ENCODE measurements at regions not wholly inside any gene's neighbourhood (a gene's known extent, or its start where the extent isn't known, plus 50 kb on each side); places are given as distances from the start of the nearest gene placed in this dataset.

GRCh38 chr22:48106215-48106614 lies 1343.8 kb downstream of the TBC1D22A start:
- peaks cover 4% of the 10 kb centered on the region for H3K27me3 ChIP-seq
- H3K4me3 ChIP-seq, result no peak overlapping the region
- no peaks in the 10 kb centered on the region for H3K9me3 ChIP-seq (replicated peaks in 1 of 3)
- no peak for TF ChIP-seq CTCF (IDR thresholded peaks at IDR 0.05)
- H3K36me3 ChIP-seq (replicated peaks in 1 of 2), result no peaks in the 10 kb centered on the region
- no peak overlapping the region for H3K27ac ChIP-seq
- no peaks in the 10 kb centered on the region for H3K4me1 ChIP-seq (replicated peaks in 1 of 2)
- DNase-seq, result no peak
- WGBS, 4 donors, result 79 to 84% (median 81%) methylated on average over 11 of the region's 11 CpGs
- intact Hi-C loops (cut with DNase I), result no loop called here

GRCh38 chr22:48105259-48105658 lies 1342.8 kb downstream of the TBC1D22A start:
- Histone ChIP-seq H3K4me1 (replicated peaks in 1 of 2) (no peaks in the 10 kb centered on the region), H3K36me3 (replicated peaks in 1 of 2) (no peaks in the 10 kb centered on the region), H3K9me3 (replicated peaks in 1 of 3) (no peaks in the 10 kb centered on the region), H3K27ac (no peak overlapping the region), H3K27me3 (peaks cover 4% of the 10 kb centered on the region), H3K4me3 (no peak overlapping the region)
- DNase-seq, result no peak
- WGBS, 4 donors, result 56 to 75% (median 62%) methylated on average over 9 of the region's 9 CpGs
- no peak for TF ChIP-seq POLR2A (IDR thresholded peaks at IDR 0.05)
- no peak for TF ChIP-seq CTCF (IDR thresholded peaks at IDR 0.05)
- intact Hi-C loops (cut with DNase I), result no loop called here

- peak in 1 of 7 donors; percentile 34 for DNase-seq
- no peak overlapping the region for H3K27ac ChIP-seq
- no peaks in the 10 kb centered on the region for H3K36me3 ChIP-seq (replicated peaks in 1 of 2)
- intact Hi-C loops (cut with DNase I), result no loop called here
- no peaks in the 10 kb centered on the region for H3K9me3 ChIP-seq (replicated peaks in 1 of 3)
- H3K27me3 ChIP-seq, result peaks cover 4% of the 10 kb centered on the region
- WGBS, 4 donors, result 77 to 82% (median 80%) methylated on average over 15 of the region's 15 CpGs
- no peaks in the 10 kb centered on the region for H3K4me1 ChIP-seq (replicated peaks in 1 of 2)
- H3K4me3 ChIP-seq, result no peak overlapping the region
- TF ChIP-seq POLR2A (IDR thresholded peaks at IDR 0.05) (no peak), CTCF (IDR thresholded peaks at IDR 0.05) (no peak)
Observed at GRCh38 chr22:48104766-48105165, 1342.3 kb downstream of the TBC1D22A start.

GRCh38 chr22:48104102-48104738 lies 1341.8 kb downstream of the TBC1D22A start:
- TF ChIP-seq CTCF (IDR thresholded peaks at IDR 0.05) (no peak), POLR2A (IDR thresholded peaks at IDR 0.05) (no peak)
- intact Hi-C loops (cut with DNase I), result no loop called here
- no peak overlapping the region for H3K4me3 ChIP-seq
- H3K27me3 ChIP-seq, result peaks cover 4% of the 10 kb centered on the region
- DNase-seq, result peak in 1 of 7 donors; percentile 28
- no peaks in the 10 kb centered on the region for H3K9me3 ChIP-seq (replicated peaks in 1 of 3)
- no peak overlapping the region for H3K27ac ChIP-seq
- 83 to 86% (median 84%) methylated on average over 10 to 18 of the region's 18 CpGs for WGBS, 4 donors
- no peaks in the 10 kb centered on the region for H3K36me3 ChIP-seq (replicated peaks in 1 of 2)
- no peaks in the 10 kb centered on the region for H3K4me1 ChIP-seq (replicated peaks in 1 of 2)

Measured in adrenal gland (tissue), 9 donors.